Kidney (tissue), 13 donors: ENCODE measurements at regions not wholly inside any gene's neighbourhood (a gene's known extent, or its start where the extent isn't known, plus 50 kb on each side); places are given as distances from the start of the nearest gene placed in this dataset.

Source experiments
- DNase-seq, 5 donors: peaks; one replicate each; pipeline ENCODE4 v3.0.0-alpha.2; 2013 to 2020
- FAIRE-seq: peaks from 2 replicates; lab custom pipeline; 2012; peaks lifted over from hg19 to GRCh38; lab: Jason Lieb, UNC
- H3K27ac ChIP-seq, 2 donors: one replicate each; pipeline ENCODE4 v1.7.0; 2013; ENCODE audit warnings: low read depth in 2 of 2, low read length in 2 of 2, inconsistent platforms in 1 of 2
- H3K27me3 ChIP-seq: one replicate; pipeline ENCODE4 v1.7.1; 2013; ENCODE audit warnings: low read length, inconsistent platforms; ENCODE audit not compliant: control insufficient read depth, insufficient read depth
- H3K36me3 ChIP-seq, 3 donors: one replicate each; pipeline versions ENCODE4 v1.7.0 to v1.7.1; 2013; ENCODE audit warnings: low read length in 3 of 3, control low read depth in 1 of 3, inconsistent platforms in 1 of 3; ENCODE audit not compliant: insufficient read depth in 3 of 3, control insufficient read depth in 2 of 3
- H3K4me1 ChIP-seq, 3 donors: one replicate each; pipeline versions ENCODE4 v1.7.0 to v1.7.1; 2013; ENCODE audit warnings: low read length in 3 of 3, inconsistent platforms in 1 of 3, low read depth in 1 of 3; ENCODE audit not compliant: control insufficient read depth in 2 of 3, insufficient read depth in 2 of 3
- H3K4me3 ChIP-seq, 3 donors: one replicate each; pipeline versions ENCODE4 v1.7.0 to v1.8.1; 2013; ENCODE audit warnings: low read length in 3 of 3, control low read depth in 1 of 3, inconsistent platforms in 1 of 3
- H3K9ac ChIP-seq, 3 donors: one replicate each; pipeline versions ENCODE4 v1.7.0 to v1.7.1; 2013; ENCODE audit warnings: low read length in 3 of 3, control low read depth in 1 of 3, inconsistent platforms in 1 of 3
- H3K9me3 ChIP-seq, 3 donors: one replicate each; pipeline versions ENCODE4 v1.7.0 to v1.7.1; 2013; ENCODE audit warnings: low read length in 3 of 3, control low read depth in 1 of 3, inconsistent platforms in 1 of 3; ENCODE audit not compliant: control insufficient read depth in 2 of 3, insufficient read depth in 1 of 3
- CTCF ChIP-seq: IDR thresholded peaks from 3 replicates; pipeline ENCODE4 v1.5.1; 2012; ENCODE audit warnings: mild to moderate bottlenecking, moderate library complexity, borderline replicate concordance; ENCODE audit not compliant: insufficient read depth; ENCODE audit errors: extremely low read depth
- intact Hi-C: fragments of 100-400 bp; cut with DNase I; formaldehyde crosslinking; loops from one replicate; pipeline ENCODE4 v1.11.1; 2022
- donor health status: control.
- donor health status: control.
- donor health status: control.
- donor health status: control.
- donor health status: control.
- donor health status: DM: yes; HTN: yes; CAD: no.
- donor health status: Normal renal cell carcinoma (clear cell type).

DNA sequence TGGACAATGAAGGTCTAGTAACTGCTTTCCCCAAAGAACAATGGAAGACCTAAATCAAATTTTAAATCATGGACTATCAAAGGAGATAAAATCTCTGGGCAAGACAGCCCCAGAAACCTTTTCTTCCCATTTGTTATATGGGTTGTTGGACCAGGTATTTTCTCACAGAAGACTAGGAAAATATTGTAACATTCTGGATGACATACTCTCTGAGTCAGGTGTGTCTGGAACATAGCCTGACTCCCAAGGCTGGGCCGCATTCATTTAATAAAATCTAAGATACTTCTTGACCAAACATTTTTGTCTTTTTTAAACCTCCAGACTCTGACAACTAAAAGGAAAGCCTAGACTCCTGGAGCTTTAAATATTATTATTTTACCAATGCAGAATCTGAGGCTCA, 87.9 kb downstream of the ATP23 start:
- peaks cover 0 to 4% (median 0%) of the 10 kb centered on the region in 3 donors for H3K9me3 ChIP-seq
- no peak for FAIRE-seq
- intact Hi-C loops, result no loop called here
- no peak overlapping the region for H3K4me3 ChIP-seq
- TF ChIP-seq CTCF, result no peak
- no peak for DNase-seq
- no peak overlapping the region for H3K27ac ChIP-seq
- H3K36me3 ChIP-seq, result no peaks in the 10 kb centered on the region
- no peak overlapping the region for H3K9ac ChIP-seq
- peaks cover 0 to 12% (median 8%) of the 10 kb centered on the region in 3 donors for H3K4me1 ChIP-seq
- no peaks in the 10 kb centered on the region for H3K27me3 ChIP-seq

DNA sequence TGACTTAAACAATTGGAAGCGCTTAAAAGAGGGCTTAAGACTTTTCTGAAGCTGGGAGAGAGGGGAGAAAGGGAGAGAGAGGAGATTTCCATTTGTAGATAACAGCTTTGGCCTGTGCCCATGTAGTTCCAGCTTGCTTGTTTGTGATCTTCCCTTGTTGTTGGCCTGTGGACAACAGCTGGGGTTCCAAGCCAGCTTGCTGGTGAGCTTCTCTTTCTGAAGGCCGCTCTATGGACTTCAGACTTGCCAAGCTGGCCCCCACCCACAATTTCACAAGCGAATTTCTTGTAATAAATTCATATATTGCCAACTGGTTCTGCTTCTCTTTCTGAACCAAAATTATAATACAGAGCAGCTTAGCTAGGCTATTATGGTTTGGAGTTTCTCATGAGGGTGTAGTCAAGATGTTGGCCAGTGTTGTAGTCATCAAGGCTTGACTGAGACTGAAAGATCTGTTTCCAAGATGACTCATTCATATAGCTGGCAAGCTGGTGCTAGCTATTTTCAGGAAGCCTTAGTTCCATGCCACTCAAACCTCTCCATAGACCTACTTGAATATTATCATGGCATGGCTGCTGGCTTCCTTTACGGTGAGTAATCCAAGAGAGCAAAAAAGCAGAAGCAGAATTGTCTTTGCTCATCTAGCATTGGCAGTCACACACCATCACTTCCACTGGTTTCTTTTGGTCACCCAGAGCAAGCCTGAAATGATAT, 89.4 kb downstream of the ATP23 start:
- FAIRE-seq, result no peak
- no peak for DNase-seq
- Histone ChIP-seq H3K27me3 (no peaks in the 10 kb centered on the region), H3K9ac (no peak overlapping the region), H3K4me3 (no peak overlapping the region), H3K36me3 (no peaks in the 10 kb centered on the region), H3K27ac (no peak overlapping the region), H3K9me3 (peaks cover 0 to 9% (median 0%) of the 10 kb centered on the region in 3 donors), H3K4me1 (peaks cover 0 to 18% (median 14%) of the 10 kb centered on the region in 3 donors)
- intact Hi-C loops, result no loop called here
- TF ChIP-seq CTCF, result no peak

DNA sequence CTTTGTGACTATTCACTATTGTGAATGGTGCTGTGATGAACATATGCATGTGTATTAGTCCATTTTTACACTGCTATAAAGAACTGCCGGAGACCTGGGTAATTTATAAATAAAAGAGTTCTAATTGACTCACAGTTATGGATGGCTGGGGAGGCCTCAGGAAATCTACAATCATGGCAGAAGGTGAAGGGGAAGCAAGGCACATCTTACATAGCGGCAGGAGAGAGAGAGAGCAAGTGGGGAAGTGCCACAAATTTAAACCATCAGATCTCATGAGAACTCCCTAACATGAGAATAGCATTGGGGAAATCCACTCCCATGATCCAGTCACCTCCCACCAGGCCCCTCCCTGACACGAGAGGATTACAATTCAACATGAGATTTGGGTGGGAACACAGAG, 90.8 kb downstream of the ATP23 start:
- FAIRE-seq (no peak), DNase-seq (no peak)
- Histone ChIP-seq H3K4me3 (no peak overlapping the region), H3K9me3 (peaks cover 0 to 14% (median 2%) of the 10 kb centered on the region in 3 donors), H3K36me3 (no peaks in the 10 kb centered on the region), H3K4me1 (peaks cover 0 to 11% (median 11%) of the 10 kb centered on the region in 3 donors), H3K27me3 (no peaks in the 10 kb centered on the region), H3K27ac (no peak overlapping the region), H3K9ac (no peak overlapping the region)
- intact Hi-C loops, result no loop called here
- TF ChIP-seq CTCF, result no peak
